HepG2 (cell line): ENCODE measurements at regions not wholly inside any gene's neighbourhood (a gene's known extent, or its start where the extent isn't known, plus 50 kb on each side); places are given as distances from the start of the nearest gene placed in this dataset.

Source experiments
- ATAC-seq: fragments of 200-7000 bp; cut with Tn5 transposase; 3 replicates; pipeline ENCODE4 v1.9.1; 2020; ENCODE audit warnings: mild to moderate bottlenecking, moderate library complexity
- BruUV-seq: library from RNA; stranded (reverse); fragments of 400-500 nt; replicated peaks from 2 replicates; lab custom pipeline; 2021; lab: Mats Ljungman, UMichigan
- CTCF ChIA-PET: fragments of 300-600 bp; formaldehyde crosslinking; extraction: SDS; loops from one replicate; lab custom pipeline; 2021; ENCODE audit warnings: low total read pairs, inconsistent platforms, low intra/inter-chr PET ratio; lab: Yijun Ruan, JAX
- POLR2A ChIA-PET: fragments of 350-600 bp; sonication (Branson Sonifier 250); formaldehyde crosslinking; loops from one replicate; lab custom pipeline; 2020; ENCODE audit warnings: antibody characterized with exemption, inconsistent platforms; lab: Yijun Ruan, JAX
- DNase-seq: peaks from one replicate; pipeline ENCODE4 v3.0.0-alpha.2; 2015; ENCODE audit warnings: low spot score
- FAIRE-seq: peaks from 3 replicates; lab custom pipeline; 2011; peaks lifted over from hg19 to GRCh38; lab: Jason Lieb, UNC
- H2AFZ ChIP-seq: one replicate; pipeline ENCODE4 v1.6.1; 2011; ENCODE audit warnings: low read length, inconsistent platforms
- H3K27ac ChIP-seq: fragments of 300-600 bp; 3 replicates; pipeline ENCODE4 v1.8.0; 2011; ENCODE audit warnings: mixed run types, mild to moderate bottlenecking, mixed read lengths, low read length, inconsistent platforms; ENCODE audit not compliant: insufficient read depth; ENCODE audit errors: extremely low read length
- H3K27me3 ChIP-seq, 2 experiments: fragments of 200-600 bp in 1 of 2; 2 replicates in 1 of 2; 3 replicates in 1 of 2; pipeline versions ENCODE4 v1.6.0 to v1.8.0; 2011; ENCODE audit warnings: low read length in 2 of 2, mild to moderate bottlenecking in 2 of 2, moderate library complexity in 2 of 2, inconsistent platforms in 1 of 2; ENCODE audit not compliant: insufficient read depth in 2 of 2, control insufficient read depth in 1 of 2
- H3K36me3 ChIP-seq, 2 experiments: fragments of 200-600 bp in 1 of 2; replicated peaks in 1 of 2; 2 replicates in 1 of 2; 3 replicates in 1 of 2; pipeline versions ENCODE4 v1.5.1 to v1.8.0; 2011; ENCODE audit warnings: low read length in 2 of 2, inconsistent platforms in 1 of 2; ENCODE audit not compliant: insufficient read depth in 2 of 2, control insufficient read depth in 1 of 2
- H3K4me1 ChIP-seq: 2 replicates; pipeline ENCODE4 v1.5.1; 2012; ENCODE audit warnings: low read length, inconsistent platforms; ENCODE audit not compliant: insufficient read depth
- H3K4me2 ChIP-seq: 2 replicates; pipeline ENCODE4 v1.6.0; 2011; ENCODE audit warnings: low read depth, low read length, inconsistent platforms
- H3K4me3 ChIP-seq, 3 experiments: fragments of 200-600 bp in 1 of 3; sonication (generic), shearing (Covaris generic) in 1 of 3; replicated peaks in 1 of 3; 2 replicates each; pipeline ENCODE4 v1.5.1; 2011 to 2016; ENCODE audit warnings: low read length in 3 of 3, inconsistent platforms in 2 of 3, low read depth in 2 of 3, mild to moderate bottlenecking in 2 of 3, control low read depth in 1 of 3, mixed read lengths in 1 of 3; ENCODE audit not compliant: insufficient read depth in 1 of 3
- H3K79me2 ChIP-seq: one replicate; pipeline ENCODE4 v1.6.1; 2011; ENCODE audit warnings: low read length, inconsistent platforms; ENCODE audit not compliant: insufficient read depth
- H3K9ac ChIP-seq: 2 replicates; pipeline ENCODE4 v1.6.0; 2011; ENCODE audit warnings: mild to moderate bottlenecking, low read depth, low read length, inconsistent platforms; ENCODE audit not compliant: insufficient read depth
- H3K9me3 ChIP-seq: 2 replicates; pipeline ENCODE4 v1.5.1; 2012; ENCODE audit warnings: mild to moderate bottlenecking, low read length
- H4K20me1 ChIP-seq: 2 replicates; pipeline ENCODE4 v1.6.0; 2011; ENCODE audit warnings: inconsistent platforms, mild to moderate bottlenecking, low read length, moderate library complexity; ENCODE audit not compliant: insufficient read depth
- FLYWCH1 ChIP-seq: sonication (generic); formaldehyde crosslinking; IDR thresholded peaks from 2 replicates; pipeline ENCODE4 v1.8.1; 2023; ENCODE audit warnings: mild to moderate bottlenecking, missing genetic modification reagents
- HDAC2 ChIP-seq: sonication (generic); formaldehyde crosslinking; IDR thresholded peaks from 2 replicates; pipeline ENCODE4 v1.4.0; 2020; ENCODE audit warnings: missing genetic modification reagents
- JUND ChIP-seq: sonication (generic); formaldehyde crosslinking; IDR thresholded peaks from 2 replicates; pipeline ENCODE4 v1.8.0; 2022; ENCODE audit warnings: mild to moderate bottlenecking, missing genetic modification reagents
- MAFF ChIP-seq: IDR thresholded peaks from 2 replicates; pipeline ENCODE4 v1.6.1; 2011; ENCODE audit warnings: low read depth, low read length, improper control_type of control experiment
- SOX6 ChIP-seq, 2 experiments: fragments of 450-650 bp in 1 of 2; sonication (generic) in 1 of 2; formaldehyde crosslinking in 1 of 2; IDR thresholded peaks; 2 replicates each; pipeline versions ENCODE4 v1.4.0 to v1.6.1; 2017 to 2020; ENCODE audit warnings: antibody characterized with exemption in 1 of 2, mild to moderate bottlenecking in 1 of 2, missing genetic modification reagents in 1 of 2
- TCF7L2 ChIP-seq: IDR thresholded peaks from 2 replicates; pipeline ENCODE4 v1.6.1; 2011; ENCODE audit warnings: mild to moderate bottlenecking, low read depth, low read length, moderate library complexity
- ZBTB42 ChIP-seq: sonication (generic); formaldehyde crosslinking; IDR thresholded peaks from 2 replicates; pipeline ENCODE4 v1.5.0; 2020; ENCODE audit warnings: mild to moderate bottlenecking, missing genetic modification reagents
- ZNF678 ChIP-seq: sonication (generic); formaldehyde crosslinking; IDR thresholded peaks from 2 replicates; pipeline ENCODE4 v1.4.0; 2020; ENCODE audit warnings: mild to moderate bottlenecking, missing genetic modification reagents
- ZNF75D ChIP-seq: sonication (generic); formaldehyde crosslinking; IDR thresholded peaks from 2 replicates; pipeline ENCODE4 v1.8.1; 2023; ENCODE audit warnings: missing genetic modification reagents, mild to moderate bottlenecking, borderline replicate concordance
- WGBS: methylation state at CpG from one replicate; pipeline ENCODE4 v1.1.6; 2017; ENCODE audit warnings: low lambda C conversion rate; 5-methylcytosine and 5-hydroxymethylcytosine counted together
- in situ Hi-C: cut with HindIII; loops from 2 replicates; pipeline ENCODE4 v1.10.0; 2017; ENCODE audit warnings: low pct_unique_long_range_greater_than_20kb; ENCODE audit not compliant: extremely low pct_ligation_motif_present
- intact Hi-C: fragments of 100-400 bp; cut with micrococcal nuclease; formaldehyde crosslinking; loops from one replicate; pipeline ENCODE4 v1.10.0; 2022; ENCODE audit not compliant: unreplicated experiment
- TF ChIP-seq, protein P1 (sequence below): sonication (generic); formaldehyde crosslinking; IDR thresholded peaks from 2 replicates; pipeline ENCODE4 v1.4.0; 2020; ENCODE audit warnings: mild to moderate bottlenecking, missing genetic modification reagents

GRCh38 chr3:159378396-159379194 lies 576.7 kb downstream of the MFSD1 start:
- FAIRE-seq (no peak), ATAC-seq (no peak), DNase-seq (no peak)
- Histone ChIP-seq H3K4me1 (no peaks in the 10 kb centered on the region), H3K4me3 (no peak overlapping the region), H3K27ac (no peak overlapping the region), H3K9me3 (no peaks in the 10 kb centered on the region), H3K36me3 (no peaks in the 10 kb centered on the region), H3K27me3 (no peaks in the 10 kb centered on the region), H2AFZ (no peak overlapping the region), H3K4me2 (no peak overlapping the region), H3K9ac (no peak overlapping the region), H3K79me2 (no peaks in the 10 kb centered on the region), H4K20me1 (no peaks in the 10 kb centered on the region)
- intact Hi-C loops (no loop called here), in situ Hi-C loops (no loop called here)
- ChIA-PET CTCF (no interaction called here), POLR2A (no interaction called here)
- WGBS: 6% methylated on average over 4 of the region's 4 CpGs
- TF ChIP-seq HDAC2 (CRISPR knock-in tag): no peak
- TF ChIP-seq, protein P1, sequence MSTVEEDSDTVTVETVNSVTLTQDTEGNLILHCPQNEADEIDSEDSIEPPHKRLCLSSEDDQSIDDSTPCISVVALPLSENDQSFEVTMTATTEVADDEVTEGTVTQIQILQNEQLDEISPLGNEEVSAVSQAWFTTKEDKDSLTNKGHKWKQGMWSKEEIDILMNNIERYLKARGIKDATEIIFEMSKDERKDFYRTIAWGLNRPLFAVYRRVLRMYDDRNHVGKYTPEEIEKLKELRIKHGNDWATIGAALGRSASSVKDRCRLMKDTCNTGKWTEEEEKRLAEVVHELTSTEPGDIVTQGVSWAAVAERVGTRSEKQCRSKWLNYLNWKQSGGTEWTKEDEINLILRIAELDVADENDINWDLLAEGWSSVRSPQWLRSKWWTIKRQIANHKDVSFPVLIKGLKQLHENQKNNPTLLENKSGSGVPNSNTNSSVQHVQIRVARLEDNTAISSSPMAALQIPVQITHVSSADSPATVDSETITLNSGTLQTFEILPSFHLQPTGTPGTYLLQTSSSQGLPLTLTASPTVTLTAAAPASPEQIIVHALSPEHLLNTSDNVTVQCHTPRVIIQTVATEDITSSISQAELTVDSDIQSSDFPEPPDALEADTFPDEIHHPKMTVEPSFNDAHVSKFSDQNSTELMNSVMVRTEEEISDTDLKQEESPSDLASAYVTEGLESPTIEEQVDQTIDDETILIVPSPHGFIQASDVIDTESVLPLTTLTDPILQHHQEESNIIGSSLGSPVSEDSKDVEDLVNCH (CRISPR knock-in tag): no peak
- TF ChIP-seq JUND (CRISPR knock-in tag): no peak
- TF ChIP-seq SOX6 (IDR thresholded peaks at IDR 0.05): no peak
- no peak for TF ChIP-seq SOX6 (CRISPR knock-in tag; IDR thresholded peaks at IDR 0.05)
- TF ChIP-seq FLYWCH1 (CRISPR knock-in tag): no peak
- no peak for TF ChIP-seq MAFF
- no peak for TF ChIP-seq TCF7L2
- TF ChIP-seq ZNF75D (CRISPR knock-in tag): no peak
- TF ChIP-seq ZNF678: no peak
- no peak for TF ChIP-seq ZBTB42 (CRISPR knock-in tag)
- BruUV-seq: no TSS peak
